22Rv1 (cell line): ENCODE measurements at regions not wholly inside any gene's neighbourhood (a gene's known extent, or its start where the extent isn't known, plus 50 kb on each side); places are given as distances from the start of the nearest gene placed in this dataset.

Source experiments
- ZFX ChIP-seq: fragments of 450-650 bp; IDR thresholded peaks from 2 replicates; pipeline ENCODE4 v1.6.1; 2017; ENCODE audit warnings: antibody characterized with exemption, borderline replicate concordance
- TF ChIP-seq, protein P1 (sequence below): fragments of 450-650 bp; IDR thresholded peaks from 2 replicates; pipeline ENCODE4 v1.5.1; 2017; ENCODE audit warnings: mild to moderate bottlenecking

DNA sequence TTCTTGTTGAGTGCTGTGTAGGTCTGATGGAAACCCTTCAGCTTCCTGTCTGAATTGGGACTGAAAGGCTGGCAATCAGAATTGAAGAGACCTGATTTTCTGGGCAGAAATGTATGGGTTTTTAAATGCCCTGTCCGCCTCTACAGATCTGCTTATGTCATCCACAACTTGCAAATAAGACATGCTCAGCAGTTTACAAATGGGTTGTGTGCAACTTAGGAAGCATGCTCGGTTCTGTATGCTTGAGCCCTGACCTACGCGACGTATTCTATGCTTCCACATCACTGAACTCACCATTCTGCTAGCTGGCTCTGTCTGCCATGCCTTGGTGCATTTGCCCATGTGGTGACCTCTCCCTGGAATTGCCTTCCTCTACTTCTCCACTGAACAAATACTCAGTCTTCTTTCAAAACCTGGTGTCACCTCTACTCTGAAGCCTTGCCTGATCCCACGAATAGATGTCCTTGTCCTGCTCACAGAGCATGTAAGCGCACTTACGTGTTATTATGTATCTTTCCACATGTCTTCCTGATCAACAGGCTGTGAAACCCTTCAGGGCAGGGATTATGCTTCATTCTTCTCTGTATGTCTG lies 194.2 kb downstream of the ERCC6L2 start:
- TF ChIP-seq, protein P1, sequence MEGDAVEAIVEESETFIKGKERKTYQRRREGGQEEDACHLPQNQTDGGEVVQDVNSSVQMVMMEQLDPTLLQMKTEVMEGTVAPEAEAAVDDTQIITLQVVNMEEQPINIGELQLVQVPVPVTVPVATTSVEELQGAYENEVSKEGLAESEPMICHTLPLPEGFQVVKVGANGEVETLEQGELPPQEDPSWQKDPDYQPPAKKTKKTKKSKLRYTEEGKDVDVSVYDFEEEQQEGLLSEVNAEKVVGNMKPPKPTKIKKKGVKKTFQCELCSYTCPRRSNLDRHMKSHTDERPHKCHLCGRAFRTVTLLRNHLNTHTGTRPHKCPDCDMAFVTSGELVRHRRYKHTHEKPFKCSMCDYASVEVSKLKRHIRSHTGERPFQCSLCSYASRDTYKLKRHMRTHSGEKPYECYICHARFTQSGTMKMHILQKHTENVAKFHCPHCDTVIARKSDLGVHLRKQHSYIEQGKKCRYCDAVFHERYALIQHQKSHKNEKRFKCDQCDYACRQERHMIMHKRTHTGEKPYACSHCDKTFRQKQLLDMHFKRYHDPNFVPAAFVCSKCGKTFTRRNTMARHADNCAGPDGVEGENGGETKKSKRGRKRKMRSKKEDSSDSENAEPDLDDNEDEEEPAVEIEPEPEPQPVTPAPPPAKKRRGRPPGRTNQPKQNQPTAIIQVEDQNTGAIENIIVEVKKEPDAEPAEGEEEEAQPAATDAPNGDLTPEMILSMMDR, result no peak
- TF ChIP-seq ZFX, result no peak
